GM19351 (cell line): ENCODE measurements at regions not wholly inside any gene's neighbourhood (a gene's known extent, or its start where the extent isn't known, plus 50 kb on each side); places are given as distances from the start of the nearest gene placed in this dataset.
A peak's percentile ranks its signal among the peaks of the same experiment; 100 is the strongest.
"Not testable (repeated sequence)": the region's sequence is repeated elsewhere in the genome, so short reads cannot be mapped to it uniquely, and the experiment has no call there.

Experiments
- ATAC-seq: cut with Tn5 transposase; IDR thresholded peaks from one replicate; pipeline ENCODE4 v1.9.1; 2021; ENCODE audit warnings: mild to moderate bottlenecking, moderate library complexity; ENCODE audit not compliant: unreplicated experiment

GRCh38 chr18:29930231-29930630 lies 1112.3 kb downstream of the DSC3 start:
- no peak for ATAC-seq

- ATAC-seq: no peak
Measured at GRCh38 chr18:29928081-29928480, 1114.5 kb downstream of the DSC3 start.

- no peak for ATAC-seq
Measured at GRCh38 chr18:29925566-29925965, 1117.0 kb downstream of the DSC3 start.

GRCh38 chr18:29912351-29912750 lies 1130.2 kb downstream of the DSC3 start:
- ATAC-seq: no peak

- ATAC-seq: no peak
Measured at GRCh38 chr18:29892960-29893558, 1149.5 kb downstream of the DSC3 start.

GRCh38 chr18:29883114-29883513 lies 1159.4 kb downstream of the DSC3 start:
- no peak for ATAC-seq

GRCh38 chr18:29882620-29883019 lies 1159.9 kb downstream of the DSC3 start:
- no peak for ATAC-seq

- ATAC-seq: no peak
Measured at GRCh38 chr18:29879763-29880162, 1162.8 kb downstream of the DSC3 start.

- peak; percentile 55 for ATAC-seq
Measured at GRCh38 chr18:29874519-29875098, 1167.9 kb downstream of the DSC3 start.

GRCh38 chr18:29873211-29873610 lies 1169.3 kb downstream of the DSC3 start:
- ATAC-seq: no peak

- no peak for ATAC-seq
Measured at GRCh38 chr18:29871246-29871645, 1171.3 kb downstream of the DSC3 start.

- no peak for ATAC-seq
Measured at GRCh38 chr18:29862824-29863223, 1179.7 kb downstream of the DSC3 start.

- ATAC-seq: no peak
Measured at GRCh38 chr18:29855637-29856036, 1186.9 kb downstream of the DSC3 start.

GRCh38 chr18:29853126-29853525 lies 1189.4 kb downstream of the DSC3 start:
- no peak for ATAC-seq

GRCh38 chr18:29849144-29849543 lies 1193.4 kb downstream of the DSC3 start:
- no peak for ATAC-seq

GRCh38 chr18:29841631-29842030 lies 1200.9 kb downstream of the DSC3 start:
- ATAC-seq: no peak

GRCh38 chr18:29840089-29840488 lies 1202.5 kb downstream of the DSC3 start:
- no peak for ATAC-seq

- not testable (repeated sequence) for ATAC-seq
Measured at GRCh38 chr18:29838961-29839360, 1203.6 kb downstream of the DSC3 start.

- no peak for ATAC-seq
Measured at GRCh38 chr18:29838556-29838955, 1204.0 kb downstream of the DSC3 start.

GRCh38 chr18:29823671-29824070 lies 1218.9 kb downstream of the DSC3 start:
- no peak for ATAC-seq

GRCh38 chr18:29821544-29821943 lies 1221.0 kb downstream of the DSC3 start:
- ATAC-seq: no peak

- ATAC-seq: no peak
Measured at GRCh38 chr18:29811519-29811918, 1231.0 kb downstream of the DSC3 start.

- ATAC-seq: no peak
Measured at GRCh38 chr18:29780816-29781215, 1261.7 kb downstream of the DSC3 start.
